SW480 (cell line): ENCODE measurements at regions not wholly inside any gene's neighbourhood (a gene's known extent, or its start where the extent isn't known, plus 50 kb on each side); places are given as distances from the start of the nearest gene placed in this dataset.

Source experiments
- DNase-seq: peaks from one replicate; pipeline ENCODE4 v3.0.0-alpha.2; 2016; ENCODE audit warnings: low spot score

- no peak for DNase-seq
Observed at GRCh38 chr6:105849746-105850145, 236.4 kb upstream of the PRDM1 start.

GRCh38 chr6:105847433-105847832 lies 238.7 kb upstream of the PRDM1 start:
- DNase-seq = no peak

DNA sequence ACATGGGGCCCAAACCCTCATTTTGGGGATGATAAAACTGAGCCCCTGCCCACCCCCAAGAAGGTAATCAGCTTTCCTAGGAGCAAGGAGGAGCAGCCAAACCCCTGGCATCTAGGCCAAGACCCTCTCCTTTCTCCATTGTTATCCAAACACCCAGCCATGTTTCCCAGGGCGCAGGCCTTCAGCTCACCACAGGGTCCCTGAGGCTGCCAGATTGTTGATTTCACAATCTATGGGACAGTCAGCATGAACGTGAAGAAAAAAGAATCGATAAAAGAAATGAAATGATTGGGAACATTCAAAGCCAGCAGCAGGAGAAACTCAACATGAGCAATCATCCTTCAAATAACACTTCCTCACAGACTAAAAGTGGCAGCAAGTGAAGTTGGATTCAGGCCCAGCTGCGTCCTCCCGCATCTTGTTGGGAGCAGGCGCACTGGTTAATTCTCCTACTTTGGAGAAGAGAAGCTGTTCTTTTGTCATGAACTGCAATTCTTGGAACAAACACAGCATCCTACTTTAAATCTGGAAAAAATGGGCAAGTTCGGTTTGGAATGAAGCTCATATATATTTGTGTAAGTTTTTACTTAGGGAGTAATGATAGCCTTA lies 241.8 kb upstream of the PRDM1 start:
- DNase-seq = no peak

GRCh38 chr6:105839266-105839665 lies 246.9 kb upstream of the PRDM1 start:
- no peak for DNase-seq

GRCh38 chr6:105838171-105838570 lies 248.0 kb upstream of the PRDM1 start:
- no peak for DNase-seq

GRCh38 chr6:105836889-105837288 lies 249.2 kb upstream of the PRDM1 start:
- DNase-seq = no peak

GRCh38 chr6:105836379-105836778 lies 249.8 kb upstream of the PRDM1 start:
- DNase-seq = no peak

DNA sequence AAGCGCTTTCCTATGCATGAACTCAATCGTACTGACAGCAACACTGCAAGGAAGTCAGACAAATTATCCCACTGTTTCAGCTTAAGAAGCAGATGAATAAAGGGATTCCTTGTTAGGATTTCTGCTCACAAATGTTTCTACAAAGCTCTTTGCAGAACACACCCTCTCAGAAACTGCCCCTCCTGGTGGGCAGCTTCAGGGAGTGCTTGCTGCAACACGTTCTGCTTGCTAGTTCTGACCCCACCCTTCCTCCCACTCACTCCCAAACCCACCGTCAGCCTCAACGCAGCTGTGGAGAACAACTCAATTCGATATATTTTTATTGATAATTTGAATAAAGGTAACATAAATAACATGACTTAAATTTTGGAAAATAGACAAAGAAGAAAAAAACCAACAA lies 250.8 kb upstream of the PRDM1 start:
- peak; percentile 30 for DNase-seq

DNA sequence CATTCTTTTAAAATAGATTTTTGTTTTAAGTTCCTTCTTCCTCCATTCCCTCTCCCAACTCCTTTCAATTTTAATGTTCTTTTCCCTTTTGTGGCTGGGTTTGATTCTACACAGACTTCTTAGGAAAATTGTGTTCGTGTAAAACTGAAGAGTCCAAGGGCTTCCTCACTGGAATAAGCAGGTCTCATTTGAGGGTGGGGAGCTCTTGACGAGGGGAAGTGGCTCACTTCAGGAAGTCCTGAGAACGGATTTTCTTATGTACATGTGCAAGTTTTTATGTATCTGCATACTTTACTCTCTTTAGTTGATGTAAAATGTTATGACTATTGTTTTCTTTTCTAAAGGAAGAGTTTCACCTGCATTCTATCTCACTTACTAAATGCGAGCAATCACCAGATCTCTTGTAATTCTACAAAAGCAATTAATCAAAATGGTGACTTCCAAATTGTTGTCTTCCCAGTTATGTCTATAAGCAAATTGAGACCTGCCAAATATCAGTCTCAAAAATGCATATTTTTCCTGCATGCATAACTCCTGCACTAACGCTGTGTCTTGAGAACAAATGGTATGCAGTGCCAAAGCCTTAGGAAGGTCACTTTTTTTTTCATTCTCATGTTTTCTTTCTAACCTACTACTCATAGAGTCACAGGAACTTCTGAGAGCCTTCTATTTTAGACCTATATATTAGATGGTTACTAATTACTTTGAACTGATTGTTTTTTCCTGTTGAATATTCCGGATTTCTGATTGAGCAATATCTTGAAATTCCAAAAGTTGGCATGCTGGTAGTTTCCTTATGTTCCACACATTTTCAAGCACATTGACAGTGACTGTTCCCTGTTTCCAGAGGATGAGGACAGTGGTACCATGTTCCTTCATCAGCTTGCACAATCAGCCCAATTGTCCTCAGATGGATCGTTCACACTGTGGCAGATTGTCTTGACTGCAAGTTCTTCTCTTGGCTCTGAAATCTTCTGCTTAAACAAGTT lies 251.9 kb upstream of the PRDM1 start:
- DNase-seq = no peak

DNA sequence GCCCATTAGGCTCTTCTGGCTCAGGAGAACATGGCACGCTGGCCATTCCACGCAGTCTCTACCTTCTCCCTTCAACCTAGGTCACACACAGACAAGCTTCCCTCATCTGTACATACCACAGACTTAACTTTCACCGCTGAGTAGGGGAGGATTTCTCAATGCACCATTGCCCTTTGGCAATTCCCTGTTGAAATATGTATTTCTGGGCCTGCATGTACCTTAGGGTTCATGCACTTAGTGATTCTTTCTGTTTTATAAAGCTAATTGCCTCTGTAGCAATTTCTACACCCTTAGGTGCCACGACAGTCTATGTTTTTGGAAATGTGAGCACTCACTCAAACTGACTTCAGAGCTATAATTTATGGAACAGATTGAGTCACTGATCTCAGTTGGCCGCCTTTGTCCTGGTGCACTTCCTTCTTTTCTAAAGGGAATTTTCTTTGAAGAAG lies 253.8 kb upstream of the PRDM1 start:
- DNase-seq = no peak

DNA sequence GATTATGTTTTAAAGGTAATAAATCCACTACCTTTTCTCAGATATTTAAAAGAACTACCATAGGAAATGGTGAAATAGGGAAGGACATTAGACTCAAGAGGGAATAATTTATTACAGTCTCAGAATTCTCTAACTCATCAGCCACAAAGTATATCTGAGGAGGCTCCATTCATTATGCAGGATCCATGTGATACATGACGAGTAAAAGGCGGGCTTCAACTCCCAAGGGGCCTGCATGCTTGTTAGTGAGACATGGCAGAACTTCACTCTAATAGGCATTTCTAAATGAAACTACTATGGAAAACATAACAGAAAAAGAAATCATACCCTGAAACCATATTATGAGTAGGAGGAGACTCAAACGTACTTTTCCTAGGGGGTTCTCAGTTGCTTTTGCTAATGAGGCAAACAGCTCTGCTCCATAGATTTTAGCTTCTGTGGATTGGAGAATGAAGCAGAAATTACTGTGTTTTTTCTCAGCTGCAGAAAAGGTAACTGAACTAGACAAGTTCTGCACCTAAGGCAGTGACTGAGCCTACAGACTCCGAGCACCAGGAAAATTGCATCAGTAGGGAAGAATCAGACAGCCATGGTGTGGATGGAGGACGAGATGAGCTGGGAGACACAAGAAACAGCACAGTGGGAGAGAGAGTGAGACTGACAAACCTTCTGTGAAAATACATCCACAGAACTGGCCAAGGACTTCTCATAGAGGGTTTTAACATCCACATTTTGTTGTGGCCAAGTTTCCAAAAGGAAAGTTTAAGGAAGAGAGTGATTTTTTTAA lies 254.6 kb upstream of the PRDM1 start:
- DNase-seq = no peak

DNA sequence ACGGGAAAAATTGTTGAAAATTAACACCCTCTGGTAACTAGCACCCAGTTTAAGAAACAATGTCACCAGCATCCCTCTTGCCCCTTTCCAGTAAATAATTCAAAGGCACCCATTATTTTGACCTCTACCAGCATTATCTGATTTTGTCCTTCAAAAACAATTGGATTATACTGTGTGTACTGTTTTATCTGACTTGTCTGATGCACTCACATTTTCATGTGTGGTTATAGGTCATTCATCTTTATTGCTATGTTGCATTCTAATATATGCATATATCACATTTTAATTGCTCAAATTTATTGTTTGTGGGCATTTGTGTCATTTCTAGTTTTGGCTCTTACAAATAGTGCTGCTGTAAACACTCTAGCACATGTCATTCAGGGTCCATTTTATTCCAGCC lies 260.9 kb upstream of the PRDM1 start:
- no peak for DNase-seq

DNA sequence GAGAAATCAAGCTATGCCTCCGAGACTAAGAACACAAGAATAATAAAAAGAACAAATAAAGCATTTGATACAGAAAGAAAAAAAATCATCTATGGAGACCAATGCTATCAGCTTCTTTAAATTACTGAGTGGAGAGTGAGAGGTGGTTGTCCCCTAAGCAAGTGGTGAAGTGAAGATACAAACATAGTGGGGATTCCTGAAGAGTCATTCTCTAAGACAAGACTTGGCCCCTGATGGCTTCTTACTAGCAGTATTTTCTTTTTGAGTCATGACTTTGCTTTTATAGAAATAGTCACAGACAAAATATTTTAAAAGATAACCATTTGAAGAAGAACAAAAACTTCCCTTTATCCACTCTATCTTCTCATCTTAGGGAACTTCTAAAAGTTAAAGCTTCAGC lies 261.4 kb upstream of the PRDM1 start:
- no peak for DNase-seq

DNA sequence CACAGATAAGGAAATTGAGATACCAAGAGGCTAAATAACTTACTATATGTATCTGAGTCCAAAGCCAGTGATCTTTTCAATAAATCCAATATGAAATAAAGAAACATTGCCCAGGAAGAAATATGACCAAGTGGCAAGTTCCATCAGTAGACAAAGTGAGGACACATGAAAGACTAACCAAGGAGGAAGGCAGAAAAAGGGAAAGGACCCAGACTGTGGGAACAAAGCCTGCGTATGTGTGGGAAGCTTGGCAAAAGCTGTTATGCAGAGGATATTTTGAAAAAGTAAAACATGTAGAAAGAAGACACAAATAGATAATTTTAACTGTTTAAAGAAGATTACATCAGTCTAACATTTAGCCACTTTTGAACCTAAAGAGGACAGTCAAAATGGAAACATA lies 264.4 kb upstream of the PRDM1 start:
- no peak for DNase-seq

- DNase-seq = no peak
Observed at GRCh38 chr6:105821027-105821426, 265.1 kb upstream of the PRDM1 start.

DNA sequence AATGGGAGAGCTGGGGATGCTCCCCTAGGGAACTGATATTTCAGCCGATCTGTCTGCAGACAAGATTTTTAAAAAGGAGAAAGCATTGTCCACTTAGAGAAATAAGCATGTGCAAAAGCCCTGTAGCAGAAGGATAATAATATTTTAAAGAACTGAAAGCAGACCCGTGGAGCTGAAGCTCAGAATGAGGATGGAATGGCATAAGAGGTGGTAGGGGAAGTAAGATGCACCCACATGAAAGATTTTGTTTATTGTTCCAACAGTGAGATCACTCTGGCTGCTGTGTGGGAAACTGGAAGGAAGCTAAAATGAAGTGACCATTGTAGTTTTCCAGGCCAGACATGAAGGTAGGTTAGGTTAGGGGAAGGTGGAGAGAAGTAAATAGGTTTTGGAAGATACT lies 266.4 kb upstream of the PRDM1 start:
- DNase-seq = no peak

- DNase-seq = no peak
Observed at GRCh38 chr6:105818505-105818904, 267.6 kb upstream of the PRDM1 start.

DNA sequence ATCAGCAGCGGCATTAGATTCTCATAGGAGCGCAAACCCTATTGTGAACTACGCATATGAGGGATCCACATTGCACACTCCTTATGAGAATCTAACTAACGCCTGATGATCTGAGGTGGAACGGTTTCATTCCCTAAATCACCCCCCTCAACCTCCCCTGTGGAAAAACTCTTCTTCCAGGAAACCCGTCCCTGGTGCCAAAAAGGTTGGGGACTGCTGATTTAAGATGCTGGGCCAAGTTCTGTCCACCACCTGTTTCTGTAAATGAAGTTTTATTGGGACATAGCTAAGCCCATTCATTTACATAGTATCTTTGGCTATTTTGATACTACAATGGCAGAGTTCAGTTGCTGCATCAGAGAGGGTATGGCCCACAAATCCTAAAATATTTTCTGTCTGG lies 268.2 kb upstream of the PRDM1 start:
- DNase-seq = no peak

GRCh38 chr6:105817370-105817769 lies 268.8 kb upstream of the PRDM1 start:
- DNase-seq = no peak

DNA sequence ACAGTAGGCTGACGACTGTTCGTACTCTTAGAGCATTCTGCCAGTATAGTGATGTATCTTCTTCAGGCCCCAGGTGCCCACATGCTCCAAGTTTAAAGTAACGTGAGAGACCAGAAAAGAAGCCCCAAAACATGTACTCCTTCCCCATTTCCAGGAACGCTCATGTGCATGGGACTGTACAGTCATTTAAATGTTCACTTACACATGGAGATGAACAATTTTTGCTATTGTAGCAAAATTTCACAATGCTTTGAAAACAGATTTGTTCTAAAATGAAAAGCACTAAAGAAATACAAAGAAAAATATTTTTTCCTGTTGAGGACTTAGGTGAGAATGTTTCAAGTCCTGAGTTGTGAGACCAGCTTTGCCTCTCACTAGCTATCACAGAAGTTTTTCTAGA lies 269.3 kb upstream of the PRDM1 start:
- no peak for DNase-seq

DNA sequence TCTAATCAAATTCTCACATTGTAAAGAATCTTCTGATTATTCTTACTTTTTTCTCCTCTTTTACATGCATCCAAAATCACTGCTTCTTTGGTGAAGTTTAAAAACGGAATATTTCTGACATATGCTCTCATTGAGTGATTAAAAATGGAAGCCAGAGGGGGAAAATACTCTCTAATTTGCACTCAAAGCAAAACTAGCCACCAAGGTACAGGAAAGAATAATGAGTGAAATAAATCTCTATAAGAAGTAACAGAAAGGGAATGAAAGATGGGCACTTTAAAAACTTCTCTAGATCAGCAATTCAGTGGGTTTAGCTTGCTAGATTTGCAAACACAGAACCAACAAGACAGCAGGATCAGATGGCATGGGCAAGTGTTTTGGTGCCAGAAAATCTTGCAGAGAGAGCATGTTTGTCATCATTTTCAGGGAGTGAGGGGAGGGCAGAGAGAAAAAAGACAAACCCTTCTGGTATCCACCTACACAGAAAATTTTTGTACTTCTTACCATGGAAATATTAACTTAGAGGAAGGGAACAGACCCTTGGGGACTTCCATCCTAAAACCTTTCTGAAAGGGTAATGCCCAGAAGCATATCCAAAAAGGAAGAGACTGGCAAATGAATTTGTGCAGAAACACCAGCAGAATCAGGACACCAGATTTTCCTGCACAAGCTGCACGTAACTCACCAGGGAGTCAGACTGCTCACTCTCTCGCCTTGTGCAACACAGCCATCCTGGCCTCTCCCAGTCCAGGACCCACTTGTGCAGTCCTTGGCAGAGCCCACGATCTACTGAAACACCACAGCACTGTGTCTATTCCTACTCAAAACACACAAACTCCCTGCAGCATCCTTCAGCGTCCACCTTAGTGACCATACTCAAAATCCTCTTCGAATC lies 270.2 kb upstream of the PRDM1 start:
- no peak for DNase-seq
